UCSD-AML1 (cell line): ENCODE measurements at regions not wholly inside any gene's neighbourhood (a gene's known extent, or its start where the extent isn't known, plus 50 kb on each side); places are given as distances from the start of the nearest gene placed in this dataset.

Experiments
- DNase-seq: peaks from one replicate; lab custom pipeline; 2025; ENCODE audit not compliant: unreplicated experiment; lab: John Stamatoyannopoulos, UW

- DNase-seq: no peak
These were observed 691.6 kb downstream of the NLGN4X start for GRCh38 chrX:5537098-5537497.

- no peak for DNase-seq
These were observed 692.4 kb downstream of the NLGN4X start for GRCh38 chrX:5536261-5536660.

GRCh38 chrX:5528057-5528456 is 700.6 kb downstream of the NLGN4X start:
- DNase-seq: no peak

- DNase-seq: no peak
These were observed 702.5 kb downstream of the NLGN4X start for GRCh38 chrX:5526191-5526590.

- DNase-seq: no peak
These were observed 737.7 kb downstream of the NLGN4X start for GRCh38 chrX:5490786-5491563.

GRCh38 chrX:5474282-5474681 is 754.4 kb downstream of the NLGN4X start:
- no peak for DNase-seq

GRCh38 chrX:5458300-5458842 is 770.3 kb downstream of the NLGN4X start:
- no peak for DNase-seq

GRCh38 chrX:5449323-5449722 is 779.3 kb downstream of the NLGN4X start:
- DNase-seq: no peak

- no peak for DNase-seq
These were observed 796.8 kb downstream of the NLGN4X start for GRCh38 chrX:5431823-5432222.

- no peak for DNase-seq
These were observed 803.5 kb downstream of the NLGN4X start for GRCh38 chrX:5425119-5425518.

- no peak for DNase-seq
These were observed 811.3 kb downstream of the NLGN4X start for GRCh38 chrX:5417381-5417780.

GRCh38 chrX:5415738-5416137 is 812.9 kb downstream of the NLGN4X start:
- no peak for DNase-seq

GRCh38 chrX:5409106-5409505 is 819.6 kb downstream of the NLGN4X start:
- no peak for DNase-seq

GRCh38 chrX:5402461-5402860 is 826.2 kb downstream of the NLGN4X start:
- no peak for DNase-seq

- no peak for DNase-seq
These were observed 829.3 kb downstream of the NLGN4X start for GRCh38 chrX:5399403-5399802.

- DNase-seq: no peak
These were observed 831.3 kb downstream of the NLGN4X start for GRCh38 chrX:5397409-5397808.

GRCh38 chrX:5390376-5390775 is 838.3 kb downstream of the NLGN4X start:
- no peak for DNase-seq

- DNase-seq: no peak
These were observed 840.6 kb downstream of the NLGN4X start for GRCh38 chrX:5388087-5388486.

- DNase-seq: no peak
These were observed 848.2 kb downstream of the NLGN4X start for GRCh38 chrX:5380426-5380825.

GRCh38 chrX:5341902-5342301 is 886.8 kb downstream of the NLGN4X start:
- DNase-seq: no peak

GRCh38 chrX:5337160-5337559 is 891.5 kb downstream of the NLGN4X start:
- no peak for DNase-seq

GRCh38 chrX:5324546-5324945 is 904.1 kb downstream of the NLGN4X start:
- no peak for DNase-seq

- DNase-seq: no peak
These were observed 914.5 kb downstream of the NLGN4X start for GRCh38 chrX:5314148-5314547.
